ENCODE measurements at regions not wholly inside any gene's neighbourhood (a gene's known extent, or its start where the extent isn't known, plus 50 kb on each side); places are given as distances from the start of the nearest gene placed in this dataset.

DNA sequence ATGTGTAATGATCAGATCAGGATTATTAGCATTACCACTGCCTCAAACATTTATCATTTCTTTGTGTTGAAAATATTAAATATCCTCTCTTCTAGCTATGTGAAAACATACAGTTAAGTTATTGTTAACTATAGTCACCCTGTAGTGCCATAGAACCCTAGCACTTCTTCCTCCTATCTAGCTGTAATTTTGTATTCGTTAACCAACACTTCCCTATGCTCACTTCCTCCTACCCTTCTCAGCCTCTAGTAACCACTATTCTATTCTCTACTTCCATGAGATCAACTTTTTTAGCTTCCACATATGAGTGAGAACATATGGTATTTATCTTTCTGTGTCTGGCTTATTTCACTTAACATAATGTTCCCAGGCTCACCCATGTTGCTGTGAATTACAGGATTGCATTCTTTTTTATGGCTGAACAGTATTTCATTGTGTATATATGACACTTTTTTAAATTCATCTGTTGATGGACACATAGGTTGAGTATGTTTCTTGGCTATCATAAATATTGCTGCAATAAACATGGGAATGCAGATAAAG is 132.7 kb upstream of the RHOBTB1 start:
- TF ChIP-seq CTCF (conservative IDR thresholded peaks at IDR 0.05; ENCODE audit: control insufficient read depth, insufficient read depth, low read depth, low read length): no peak

DNA sequence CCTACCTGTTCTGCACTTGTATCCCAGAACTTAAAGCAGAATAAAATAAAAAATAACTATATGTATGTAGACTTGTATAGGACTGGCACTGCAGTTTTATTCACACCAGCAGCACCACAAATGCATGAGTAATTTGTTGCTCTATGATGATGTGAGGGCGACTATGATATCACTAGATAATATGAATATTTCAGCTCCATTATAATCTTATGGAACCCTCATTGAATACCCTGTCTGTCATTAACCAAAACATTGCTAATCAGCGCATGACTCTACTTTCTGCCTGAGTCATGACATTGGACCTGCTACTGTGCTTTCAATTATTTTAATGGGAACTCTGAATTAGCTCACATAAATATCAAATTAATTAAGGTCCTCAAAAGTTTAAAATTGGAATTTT is 129.4 kb upstream of the RHOBTB1 start:
- H3K4me3 ChIP-seq (ENCODE audit: control insufficient read depth, low read depth, low read length): no peak overlapping the region
- no peak for DNase-seq (ENCODE audit: low read depth)
- no peak for TF ChIP-seq CTCF (conservative IDR thresholded peaks at IDR 0.05; ENCODE audit: control insufficient read depth, insufficient read depth, low read depth, low read length)

More for the DNA sequence above, 132.7 kb upstream of the RHOBTB1 start:
- no peak overlapping the region for H3K4me3 ChIP-seq (ENCODE audit: control insufficient read depth, low read depth, low read length)
- DNase-seq (ENCODE audit: low read depth): no peak

GRCh38 chr10:61071580-61071979 is 127.6 kb upstream of the RHOBTB1 start:
- DNase-seq (ENCODE audit: low read depth): no peak
- no peak overlapping the region for H3K4me3 ChIP-seq (ENCODE audit: control insufficient read depth, low read depth, low read length)
- no peak for TF ChIP-seq CTCF (conservative IDR thresholded peaks at IDR 0.05; ENCODE audit: control insufficient read depth, insufficient read depth, low read depth, low read length)

DNA sequence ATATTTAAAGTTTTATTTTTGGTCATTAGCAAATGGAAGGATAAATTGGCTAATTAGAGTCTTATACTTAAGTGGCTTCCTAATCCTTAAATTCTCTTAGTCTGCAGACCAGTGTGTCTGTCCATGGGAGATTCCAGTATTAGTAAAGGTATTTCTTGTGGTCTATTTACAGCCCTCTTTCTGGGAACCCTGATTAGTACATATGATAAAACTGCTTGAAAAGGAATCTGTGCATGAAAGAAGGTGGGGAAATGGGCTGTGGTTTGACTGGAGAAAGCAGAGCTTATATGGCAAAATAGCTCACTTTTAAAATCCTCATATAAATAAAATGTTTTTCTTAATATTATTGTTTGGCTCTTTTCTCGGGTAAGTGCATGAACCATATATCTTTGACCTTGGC is 124.5 kb upstream of the RHOBTB1 start:
- DNase-seq (ENCODE audit: low read depth): no peak
- no peak for TF ChIP-seq CTCF (conservative IDR thresholded peaks at IDR 0.05; ENCODE audit: control insufficient read depth, insufficient read depth, low read depth, low read length)
- H3K4me3 ChIP-seq (ENCODE audit: control insufficient read depth, low read depth, low read length): no peak overlapping the region

DNA sequence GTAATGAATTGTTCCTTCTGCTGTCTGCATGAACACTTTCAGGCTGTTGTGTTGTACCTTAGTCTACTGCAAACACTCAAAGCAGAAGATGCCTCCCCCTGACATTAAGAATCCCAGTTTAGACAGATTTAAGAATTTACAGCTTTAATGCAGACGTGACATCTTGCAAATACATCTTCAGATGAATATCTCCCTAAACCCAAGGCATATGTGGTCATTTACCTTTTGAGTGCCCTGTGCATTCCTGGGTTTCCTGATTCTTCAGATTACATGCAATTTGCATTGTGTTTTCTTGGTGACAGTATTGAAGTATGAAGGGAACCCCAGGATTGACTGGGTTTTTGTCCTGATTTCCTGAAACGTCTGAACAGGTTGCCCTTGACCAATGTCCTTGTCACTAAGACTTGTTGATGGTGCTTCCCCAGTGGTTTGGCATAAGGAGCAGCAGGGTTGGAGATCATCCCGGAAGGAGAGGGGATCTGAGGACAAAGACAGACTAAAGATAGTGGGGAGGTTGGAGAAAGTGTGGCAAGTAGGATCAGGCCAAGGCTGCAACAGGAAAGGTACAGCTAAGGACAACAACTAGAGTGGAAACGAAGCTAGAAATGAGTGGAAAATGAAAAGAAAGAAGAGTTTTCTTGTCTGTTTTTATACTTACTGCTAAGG is 123.8 kb upstream of the RHOBTB1 start:
- H3K4me3 ChIP-seq (ENCODE audit: control insufficient read depth, low read depth, low read length): no peak overlapping the region
- no peak for DNase-seq (ENCODE audit: low read depth)
- no peak for TF ChIP-seq CTCF (conservative IDR thresholded peaks at IDR 0.05; ENCODE audit: control insufficient read depth, insufficient read depth, low read depth, low read length)

DNA sequence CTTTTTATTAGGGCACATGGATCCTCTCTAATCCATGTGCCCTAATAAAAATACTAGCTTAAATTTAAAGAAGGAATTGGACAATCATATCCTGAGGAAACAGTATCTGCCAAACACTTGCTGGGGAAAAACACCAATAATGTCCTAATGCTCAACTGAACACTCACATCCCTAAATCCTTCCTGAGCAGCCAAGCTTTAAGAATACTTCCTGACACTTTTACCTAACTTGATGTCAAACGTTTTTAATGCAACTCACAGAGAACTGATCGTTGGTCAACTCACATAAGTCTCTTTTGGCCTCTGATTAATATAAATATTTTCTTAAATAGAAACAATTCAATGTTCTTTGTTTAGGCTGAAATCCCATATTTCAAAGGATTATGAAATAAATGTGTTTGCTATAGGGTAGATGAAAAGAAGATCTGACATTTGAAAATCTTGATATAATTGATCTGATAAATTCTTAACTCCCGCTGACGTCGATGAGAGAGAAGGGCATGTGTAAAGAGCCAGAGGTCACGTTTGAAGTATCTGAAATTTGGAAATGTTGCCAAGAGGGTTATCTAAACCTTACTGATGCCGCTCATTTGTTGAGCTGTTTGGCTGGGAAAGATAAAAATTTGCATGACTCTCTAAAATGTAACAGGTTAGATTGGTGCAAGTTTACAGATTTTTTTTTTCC is 122.8 kb upstream of the RHOBTB1 start:
- no peak for TF ChIP-seq CTCF (conservative IDR thresholded peaks at IDR 0.05; ENCODE audit: control insufficient read depth, insufficient read depth, low read depth, low read length)
- DNase-seq (ENCODE audit: low read depth): no peak
- H3K4me3 ChIP-seq (ENCODE audit: control insufficient read depth, low read depth, low read length): no peak overlapping the region

Measured in fibroblast of mammary gland (primary cell).